ENCODE measurements at regions not wholly inside any gene's neighbourhood (a gene's known extent, or its start where the extent isn't known, plus 50 kb on each side); places are given as distances from the start of the nearest gene placed in this dataset.

- H3K4me3 ChIP-seq (ENCODE audit: low read depth, low read length), result no peak overlapping the region
These were observed 171.8 kb upstream of the CPNE8 start for GRCh38 chr12:39077226-39077625.

GRCh38 chr12:39074063-39074462, 168.7 kb upstream of the CPNE8 start:
- H3K4me3 ChIP-seq (ENCODE audit: low read depth, low read length), result no peak overlapping the region
- TF ChIP-seq CTCF (IDR thresholded peaks at IDR 0.05; ENCODE audit: control insufficient read depth, extremely low read depth, insufficient read depth), result no peak
- no peak for DNase-seq (ENCODE audit: low read depth)

More at GRCh38 chr12:39077226-39077625, 171.8 kb upstream of the CPNE8 start:
- TF ChIP-seq CTCF (IDR thresholded peaks at IDR 0.05; ENCODE audit: control insufficient read depth, extremely low read depth, insufficient read depth), result no peak
- DNase-seq (ENCODE audit: low read depth), result no peak

GRCh38 chr12:39072658-39073057, 167.3 kb upstream of the CPNE8 start:
- DNase-seq (ENCODE audit: low read depth), result no peak
- H3K4me3 ChIP-seq (ENCODE audit: low read depth, low read length), result no peak overlapping the region
- no peak for TF ChIP-seq CTCF (IDR thresholded peaks at IDR 0.05; ENCODE audit: control insufficient read depth, extremely low read depth, insufficient read depth)

- H3K4me3 ChIP-seq (ENCODE audit: low read depth, low read length), result no peak overlapping the region
- TF ChIP-seq CTCF (IDR thresholded peaks at IDR 0.05; ENCODE audit: control insufficient read depth, extremely low read depth, insufficient read depth), result no peak
- DNase-seq (ENCODE audit: low read depth), result no peak
These were observed 166.2 kb upstream of the CPNE8 start for GRCh38 chr12:39071611-39072010.

GRCh38 chr12:39070775-39071174, 165.4 kb upstream of the CPNE8 start:
- no peak for TF ChIP-seq CTCF (IDR thresholded peaks at IDR 0.05; ENCODE audit: control insufficient read depth, extremely low read depth, insufficient read depth)
- H3K4me3 ChIP-seq (ENCODE audit: low read depth, low read length), result no peak overlapping the region
- no peak for DNase-seq (ENCODE audit: low read depth)

- no peak overlapping the region for H3K4me3 ChIP-seq (ENCODE audit: low read depth, low read length)
- no peak for DNase-seq (ENCODE audit: low read depth)
- TF ChIP-seq CTCF (IDR thresholded peaks at IDR 0.05; ENCODE audit: control insufficient read depth, extremely low read depth, insufficient read depth), result no peak
These were observed 160.1 kb upstream of the CPNE8 start for GRCh38 chr12:39065455-39065854.

- TF ChIP-seq CTCF (IDR thresholded peaks at IDR 0.05; ENCODE audit: control insufficient read depth, extremely low read depth, insufficient read depth), result no peak
- no peak overlapping the region for H3K4me3 ChIP-seq (ENCODE audit: low read depth, low read length)
- no peak for DNase-seq (ENCODE audit: low read depth)
These were observed 159.3 kb upstream of the CPNE8 start for GRCh38 chr12:39064708-39065107.

Data from LNCaP clone FGC (cell line).